Stimulated activated memory B cell treated with anti-CD40 and anti-IgM and Interleukin-4, amounts not matched to agents 10 μg/mL and 1 μg/mL and 100 μg/mL, for 72 hours (primary cell): ENCODE measurements at regions not wholly inside any gene's neighbourhood (a gene's known extent, or its start where the extent isn't known, plus 50 kb on each side); places are given as distances from the start of the nearest gene placed in this dataset.

ENCODE experiments used
- ATAC-seq: fragments of 150-1000 bp; cut with Tn5 transposase; 2 replicates; pipeline ENCODE4 v1.10.0; 2021
- H3K27ac Mint-ChIP-seq: one replicate; pipeline ENCODE4 v1.8.0; 2022; ENCODE audit warnings: mild to moderate bottlenecking, mixed read lengths
- H3K27me3 Mint-ChIP-seq: one replicate; pipeline ENCODE4 v1.8.0; 2022; ENCODE audit warnings: mixed read lengths
- H3K36me3 Mint-ChIP-seq: one replicate; pipeline ENCODE4 v1.8.0; 2022; ENCODE audit warnings: mixed read lengths
- H3K4me1 Mint-ChIP-seq: one replicate; pipeline ENCODE4 v1.8.0; 2022; ENCODE audit warnings: mixed read lengths
- H3K4me3 Mint-ChIP-seq: one replicate; pipeline ENCODE4 v1.8.0; 2022; ENCODE audit warnings: mild to moderate bottlenecking, moderate library complexity, mixed read lengths
- H3K9me3 Mint-ChIP-seq: one replicate; pipeline ENCODE4 v1.8.0; 2022; ENCODE audit warnings: mixed read lengths

DNA sequence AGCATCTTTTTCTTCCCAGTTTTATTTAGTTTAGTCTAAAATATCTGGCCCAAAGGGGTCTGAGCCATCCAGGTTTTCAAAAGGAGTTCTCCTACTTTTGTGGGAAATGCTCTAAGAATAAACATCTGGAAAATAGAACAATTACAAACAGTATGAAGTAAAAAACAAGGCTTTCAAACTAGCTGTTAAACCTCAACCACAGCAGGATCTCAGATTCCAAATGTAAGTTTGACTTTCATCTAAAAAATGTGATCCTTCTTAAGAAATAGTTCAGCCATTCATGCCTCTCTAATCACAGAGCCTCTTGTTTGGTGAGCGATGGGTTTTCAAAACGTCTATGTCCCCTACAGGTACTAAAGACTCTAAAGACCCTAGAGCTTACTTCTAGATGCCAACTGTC, 413.5 kb downstream of the DUSP10 start:
- Mint-ChIP-seq H3K36me3 (no peaks in the 10 kb centered on the region), H3K4me3 (no peak overlapping the region), H3K27ac (no peak overlapping the region), H3K9me3 (peaks cover 8% of the 10 kb centered on the region), H3K4me1 (no peaks in the 10 kb centered on the region), H3K27me3 (peaks cover 46% of the 10 kb centered on the region)
- no peak for ATAC-seq

DNA sequence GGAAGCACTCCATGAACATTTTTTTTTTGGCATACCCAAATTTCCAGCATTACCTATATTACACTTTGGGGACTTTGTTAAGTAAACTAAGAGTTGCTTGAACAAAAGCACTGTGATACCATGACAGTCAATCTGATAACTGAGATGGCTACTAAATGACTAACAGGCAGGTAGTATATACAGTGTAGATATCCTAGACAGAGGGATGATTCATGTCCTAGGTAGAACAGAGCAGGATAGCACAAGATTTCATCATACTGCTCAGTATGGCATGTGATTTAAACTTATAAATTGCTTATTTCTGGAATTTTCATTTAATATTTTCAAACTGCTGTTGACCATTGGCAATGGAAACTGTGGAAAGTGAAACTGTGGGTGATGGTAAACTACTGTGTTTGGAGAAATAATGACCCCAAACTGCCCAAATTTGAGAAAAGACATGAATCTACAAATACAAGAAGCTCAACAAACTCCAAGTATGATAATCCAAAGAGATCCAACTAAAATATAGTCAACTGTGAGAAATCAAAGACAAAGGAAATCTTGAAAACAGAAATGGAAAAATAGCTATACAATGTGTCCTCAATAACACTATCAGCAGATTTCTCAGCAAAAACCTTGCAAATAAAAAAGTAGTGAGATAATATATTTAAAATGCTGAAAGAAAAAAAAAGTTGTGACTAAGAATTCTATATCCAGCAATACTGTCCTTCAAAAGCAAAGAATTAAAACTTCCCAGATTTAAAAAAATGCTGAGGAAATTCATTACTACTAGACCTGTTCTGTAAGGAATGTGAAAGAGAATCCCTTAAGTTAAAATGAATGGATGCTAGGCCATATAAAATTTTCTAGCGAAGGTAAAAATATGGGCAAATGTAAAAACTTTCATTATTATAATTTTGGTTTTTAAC, 410.4 kb downstream of the DUSP10 start:
- no peak overlapping the region for H3K27ac Mint-ChIP-seq
- H3K4me3 Mint-ChIP-seq, result no peak overlapping the region
- no peaks in the 10 kb centered on the region for H3K4me1 Mint-ChIP-seq
- no peaks in the 10 kb centered on the region for H3K36me3 Mint-ChIP-seq
- no peak for ATAC-seq
- peaks cover 29% of the 10 kb centered on the region for H3K27me3 Mint-ChIP-seq
- peaks cover 8% of the 10 kb centered on the region for H3K9me3 Mint-ChIP-seq

DNA sequence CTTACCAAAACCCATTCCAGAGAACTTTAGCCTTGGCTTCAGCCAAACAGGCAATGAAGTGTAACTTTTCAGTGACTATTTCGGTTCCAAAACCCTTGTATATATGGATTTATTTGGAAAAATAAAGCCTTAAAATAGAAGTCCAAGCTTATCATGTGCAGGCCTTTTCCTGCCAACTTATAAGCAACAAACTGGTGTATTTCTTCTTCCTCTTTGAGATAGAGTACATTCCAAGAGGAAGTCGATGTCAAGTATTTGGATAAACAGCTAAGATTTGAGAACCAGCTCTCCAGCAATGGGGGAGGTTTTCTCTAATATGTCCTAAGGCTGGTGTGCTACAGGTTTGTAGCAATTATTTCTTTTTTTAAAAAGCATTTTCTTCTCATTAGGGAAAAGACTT, 407.8 kb downstream of the DUSP10 start:
- Mint-ChIP-seq H3K4me3 (no peak overlapping the region), H3K9me3 (peaks cover 5% of the 10 kb centered on the region), H3K27me3 (peaks cover 11% of the 10 kb centered on the region), H3K36me3 (no peaks in the 10 kb centered on the region), H3K4me1 (no peaks in the 10 kb centered on the region), H3K27ac (no peak overlapping the region)
- ATAC-seq, result no peak

GRCh38 chr1:221335161-221336101, 406.5 kb downstream of the DUSP10 start:
- no peaks in the 10 kb centered on the region for H3K4me1 Mint-ChIP-seq
- H3K4me3 Mint-ChIP-seq, result no peak overlapping the region
- peaks cover 5% of the 10 kb centered on the region for H3K9me3 Mint-ChIP-seq
- no peaks in the 10 kb centered on the region for H3K36me3 Mint-ChIP-seq
- ATAC-seq, result peak; percentile 8
- no peak overlapping the region for H3K27ac Mint-ChIP-seq
- peaks cover 9% of the 10 kb centered on the region for H3K27me3 Mint-ChIP-seq

GRCh38 chr1:221336126-221336525, 405.8 kb downstream of the DUSP10 start:
- Mint-ChIP-seq H3K4me3 (no peak overlapping the region), H3K27me3 (peaks cover 9% of the 10 kb centered on the region), H3K36me3 (no peaks in the 10 kb centered on the region), H3K27ac (no peak overlapping the region), H3K9me3 (peaks cover 5% of the 10 kb centered on the region), H3K4me1 (no peaks in the 10 kb centered on the region)
- ATAC-seq, result no peak

DNA sequence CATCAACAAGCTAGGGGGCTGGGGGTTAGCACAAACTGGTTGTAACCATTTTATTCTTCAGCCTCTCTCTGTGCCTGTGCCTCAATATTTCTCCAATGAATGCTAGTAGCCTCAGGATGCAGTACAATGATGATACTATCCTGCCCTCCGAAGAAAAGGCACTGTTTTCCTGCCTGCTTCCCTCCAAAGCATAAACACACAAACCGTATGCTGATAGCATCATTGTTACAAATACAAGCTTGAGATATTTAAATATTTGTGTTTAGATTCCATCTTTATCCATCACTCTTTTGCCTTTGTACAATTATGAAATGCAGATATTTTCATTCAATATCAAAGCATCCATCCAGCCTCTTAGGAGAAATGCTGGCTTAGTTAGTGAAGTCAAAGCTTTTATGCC, 404.8 kb downstream of the DUSP10 start:
- Mint-ChIP-seq H3K4me1 (no peaks in the 10 kb centered on the region), H3K27ac (no peak overlapping the region), H3K9me3 (peaks cover 5% of the 10 kb centered on the region), H3K36me3 (no peaks in the 10 kb centered on the region), H3K4me3 (no peak overlapping the region), H3K27me3 (peaks cover 9% of the 10 kb centered on the region)
- no peak for ATAC-seq

- no peaks in the 10 kb centered on the region for H3K9me3 Mint-ChIP-seq
- H3K36me3 Mint-ChIP-seq, result no peaks in the 10 kb centered on the region
- no peak for ATAC-seq
- no peak overlapping the region for H3K4me3 Mint-ChIP-seq
- no peaks in the 10 kb centered on the region for H3K4me1 Mint-ChIP-seq
- no peak overlapping the region for H3K27ac Mint-ChIP-seq
- no peaks in the 10 kb centered on the region for H3K27me3 Mint-ChIP-seq
Observed at GRCh38 chr1:221343136-221343535, 398.8 kb downstream of the DUSP10 start.

DNA sequence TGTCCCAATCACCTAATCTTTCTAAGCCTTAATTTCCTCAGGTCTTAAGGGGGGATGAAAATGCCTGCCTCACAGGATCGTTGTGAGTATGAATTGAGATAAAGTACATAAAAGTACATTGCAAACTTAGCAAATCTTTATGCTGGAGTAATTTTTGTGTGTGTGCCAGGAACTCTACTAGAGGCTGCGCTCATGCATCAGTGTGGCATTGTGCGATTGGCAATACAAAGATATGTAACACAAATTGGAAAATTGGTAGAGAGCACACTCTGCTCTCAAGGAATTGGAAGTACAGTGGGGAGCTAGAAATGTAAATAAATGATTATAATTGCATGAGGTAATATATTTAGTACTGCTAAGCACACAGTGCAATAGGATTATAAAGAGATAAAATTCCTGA, 398.3 kb downstream of the DUSP10 start:
- Mint-ChIP-seq H3K9me3 (no peaks in the 10 kb centered on the region), H3K27me3 (no peaks in the 10 kb centered on the region), H3K4me1 (no peaks in the 10 kb centered on the region), H3K4me3 (no peak overlapping the region), H3K27ac (no peak overlapping the region), H3K36me3 (no peaks in the 10 kb centered on the region)
- ATAC-seq, result no peak

- Mint-ChIP-seq H3K4me1 (no peaks in the 10 kb centered on the region), H3K9me3 (no peaks in the 10 kb centered on the region), H3K36me3 (no peaks in the 10 kb centered on the region), H3K27ac (no peak overlapping the region), H3K4me3 (no peak overlapping the region), H3K27me3 (no peaks in the 10 kb centered on the region)
- no peak for ATAC-seq
Observed at GRCh38 chr1:221344693-221345092, 397.2 kb downstream of the DUSP10 start.

DNA sequence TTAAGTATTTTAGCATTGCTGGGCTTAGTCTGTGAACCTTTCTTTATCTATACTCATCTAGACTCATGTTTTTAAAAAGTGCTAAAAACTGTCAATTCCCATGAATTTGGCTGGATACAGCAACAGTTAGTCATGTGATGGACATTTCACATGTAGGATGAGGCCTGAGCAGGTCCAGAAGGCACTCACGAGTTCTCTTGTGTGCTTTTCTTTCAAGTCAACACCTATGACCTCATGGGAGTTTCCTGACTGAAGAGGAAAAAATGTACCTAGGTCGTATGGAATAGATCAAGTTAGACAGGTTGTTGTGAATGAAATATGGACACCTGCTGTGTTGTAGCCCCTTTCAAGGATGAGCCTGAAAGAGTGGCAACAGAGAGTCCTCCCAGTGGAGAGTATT, 394.2 kb downstream of the DUSP10 start:
- no peaks in the 10 kb centered on the region for H3K27me3 Mint-ChIP-seq

GRCh38 chr1:221350091-221350490, 391.8 kb downstream of the DUSP10 start:
- H3K4me3 Mint-ChIP-seq, result no peak overlapping the region
- no peaks in the 10 kb centered on the region for H3K27me3 Mint-ChIP-seq
- no peak for ATAC-seq
- no peaks in the 10 kb centered on the region for H3K4me1 Mint-ChIP-seq
- H3K36me3 Mint-ChIP-seq, result no peaks in the 10 kb centered on the region
- no peaks in the 10 kb centered on the region for H3K9me3 Mint-ChIP-seq
- H3K27ac Mint-ChIP-seq, result no peak overlapping the region

More for the DNA sequence above, 394.2 kb downstream of the DUSP10 start:
- no peak for ATAC-seq
- Mint-ChIP-seq H3K9me3 (no peaks in the 10 kb centered on the region), H3K4me3 (no peak overlapping the region), H3K27ac (no peak overlapping the region), H3K4me1 (no peaks in the 10 kb centered on the region), H3K36me3 (no peaks in the 10 kb centered on the region)

GRCh38 chr1:221356693-221357092, 385.2 kb downstream of the DUSP10 start:
- Mint-ChIP-seq H3K36me3 (no peaks in the 10 kb centered on the region), H3K27ac (no peak overlapping the region), H3K4me3 (no peak overlapping the region), H3K4me1 (no peaks in the 10 kb centered on the region), H3K27me3 (no peaks in the 10 kb centered on the region), H3K9me3 (no peaks in the 10 kb centered on the region)
- no peak for ATAC-seq

GRCh38 chr1:221363039-221363438, 378.9 kb downstream of the DUSP10 start:
- H3K4me1 Mint-ChIP-seq, result no peaks in the 10 kb centered on the region
- no peak overlapping the region for H3K4me3 Mint-ChIP-seq
- no peak overlapping the region for H3K27ac Mint-ChIP-seq
- no peak for ATAC-seq
- no peaks in the 10 kb centered on the region for H3K27me3 Mint-ChIP-seq
- H3K36me3 Mint-ChIP-seq, result no peaks in the 10 kb centered on the region
- no peaks in the 10 kb centered on the region for H3K9me3 Mint-ChIP-seq

DNA sequence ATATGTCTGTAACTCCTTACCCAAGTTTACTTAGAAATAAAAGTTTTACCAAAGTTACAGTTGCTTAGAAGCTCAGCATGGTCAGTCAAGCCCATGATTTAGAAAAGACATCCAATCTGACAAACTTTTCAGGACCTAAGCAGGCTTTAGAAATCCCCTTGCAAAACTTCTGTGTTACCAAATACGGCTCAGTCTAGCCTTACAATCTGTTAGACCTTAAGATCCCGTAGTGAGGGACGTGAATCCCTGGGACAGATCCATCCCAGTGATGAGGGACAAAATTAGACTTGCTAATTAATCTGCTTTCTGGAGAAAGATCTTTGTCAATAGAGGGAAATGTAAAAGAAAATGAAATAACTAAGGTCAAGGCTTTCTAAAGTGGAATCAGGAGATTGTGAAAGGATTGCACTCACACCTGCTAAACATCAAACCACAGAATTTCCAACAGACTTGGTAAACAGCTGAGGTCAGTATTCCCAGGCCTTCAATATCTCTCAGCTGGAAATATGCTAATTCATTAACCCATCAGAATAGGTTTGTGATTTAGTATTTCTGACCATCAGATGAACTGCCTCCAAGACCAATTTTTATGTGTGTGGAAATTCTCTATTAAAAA, 375.3 kb downstream of the DUSP10 start:
- ATAC-seq, result no peak
- H3K4me3 Mint-ChIP-seq, result no peak overlapping the region
- peaks cover 15% of the 10 kb centered on the region for H3K27me3 Mint-ChIP-seq

GRCh38 chr1:221371705-221372104, 370.2 kb downstream of the DUSP10 start:
- no peaks in the 10 kb centered on the region for H3K36me3 Mint-ChIP-seq
- H3K27me3 Mint-ChIP-seq, result peaks cover 35% of the 10 kb centered on the region
- no peaks in the 10 kb centered on the region for H3K9me3 Mint-ChIP-seq
- no peaks in the 10 kb centered on the region for H3K4me1 Mint-ChIP-seq
- no peak overlapping the region for H3K4me3 Mint-ChIP-seq
- no peak for ATAC-seq
- no peak overlapping the region for H3K27ac Mint-ChIP-seq

More for the DNA sequence above, 375.3 kb downstream of the DUSP10 start:
- Mint-ChIP-seq H3K36me3 (no peaks in the 10 kb centered on the region), H3K4me1 (no peaks in the 10 kb centered on the region), H3K27ac (no peak overlapping the region), H3K9me3 (no peaks in the 10 kb centered on the region)
